ENCODE measurements at regions not wholly inside any gene's neighbourhood (a gene's known extent, or its start where the extent isn't known, plus 50 kb on each side); places are given as distances from the start of the nearest gene placed in this dataset.
"Not testable (repeated sequence)": the region's sequence is repeated elsewhere in the genome, so short reads cannot be mapped to it uniquely, and the experiment has no call there.

DNA sequence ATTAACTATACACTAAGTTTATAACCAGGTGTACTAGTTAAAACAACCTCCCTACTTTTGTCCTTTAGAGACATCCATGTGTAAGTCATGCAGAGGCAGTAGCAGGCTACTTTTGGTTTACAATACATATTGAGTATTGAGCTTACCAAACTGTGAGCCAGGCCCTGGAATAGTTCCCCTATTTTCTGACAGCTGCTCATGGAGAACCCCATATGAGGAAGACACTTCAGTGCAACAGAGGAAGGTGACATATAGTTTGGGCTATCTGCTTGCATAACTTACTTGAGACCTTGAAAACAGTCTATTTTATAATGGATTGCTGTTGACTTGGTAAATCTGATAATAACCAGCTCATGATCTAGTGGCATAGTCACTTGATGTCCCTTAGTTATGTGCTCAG, 190.5 kb downstream of the SH3BGRL start:
- in situ Hi-C loops (cut with HindIII; ENCODE audit: low sequenced_read_pairs): no loop called here
- DNase-seq (ENCODE audit: low read depth, low spot score): no peak
- TF ChIP-seq, protein P1, sequence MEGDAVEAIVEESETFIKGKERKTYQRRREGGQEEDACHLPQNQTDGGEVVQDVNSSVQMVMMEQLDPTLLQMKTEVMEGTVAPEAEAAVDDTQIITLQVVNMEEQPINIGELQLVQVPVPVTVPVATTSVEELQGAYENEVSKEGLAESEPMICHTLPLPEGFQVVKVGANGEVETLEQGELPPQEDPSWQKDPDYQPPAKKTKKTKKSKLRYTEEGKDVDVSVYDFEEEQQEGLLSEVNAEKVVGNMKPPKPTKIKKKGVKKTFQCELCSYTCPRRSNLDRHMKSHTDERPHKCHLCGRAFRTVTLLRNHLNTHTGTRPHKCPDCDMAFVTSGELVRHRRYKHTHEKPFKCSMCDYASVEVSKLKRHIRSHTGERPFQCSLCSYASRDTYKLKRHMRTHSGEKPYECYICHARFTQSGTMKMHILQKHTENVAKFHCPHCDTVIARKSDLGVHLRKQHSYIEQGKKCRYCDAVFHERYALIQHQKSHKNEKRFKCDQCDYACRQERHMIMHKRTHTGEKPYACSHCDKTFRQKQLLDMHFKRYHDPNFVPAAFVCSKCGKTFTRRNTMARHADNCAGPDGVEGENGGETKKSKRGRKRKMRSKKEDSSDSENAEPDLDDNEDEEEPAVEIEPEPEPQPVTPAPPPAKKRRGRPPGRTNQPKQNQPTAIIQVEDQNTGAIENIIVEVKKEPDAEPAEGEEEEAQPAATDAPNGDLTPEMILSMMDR (IDR thresholded peaks at IDR 0.05; ENCODE audit: low read depth, low read length): no peak
- no peak overlapping the region for H3K4me3 ChIP-seq (ENCODE audit: low read depth, low read length)

DNA sequence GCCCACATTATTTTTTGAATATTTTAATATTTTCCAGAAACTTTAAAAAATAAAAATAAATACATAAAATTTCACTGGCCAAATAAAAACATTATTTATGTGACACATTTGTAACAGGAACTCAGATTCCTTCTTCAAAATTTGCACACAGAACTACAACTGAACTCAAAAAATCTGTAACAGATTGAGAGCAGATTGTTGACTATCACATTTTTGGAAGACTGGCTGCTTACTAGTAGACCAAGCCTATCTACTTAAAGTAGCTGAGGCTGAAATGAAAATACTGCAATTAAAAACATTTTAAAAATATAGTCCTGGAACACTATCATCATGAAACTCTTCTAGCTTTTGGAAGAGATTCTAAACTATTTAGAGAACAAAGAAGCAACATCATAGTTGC, 203.9 kb downstream of the SH3BGRL start:
- in situ Hi-C loops (cut with HindIII; ENCODE audit: low sequenced_read_pairs): no loop called here
- TF ChIP-seq, protein P1 (IDR thresholded peaks at IDR 0.05; ENCODE audit: low read depth, low read length): no peak
- no peak overlapping the region for H3K4me3 ChIP-seq (ENCODE audit: low read depth, low read length)
- DNase-seq (ENCODE audit: low read depth, low spot score): no peak

DNA sequence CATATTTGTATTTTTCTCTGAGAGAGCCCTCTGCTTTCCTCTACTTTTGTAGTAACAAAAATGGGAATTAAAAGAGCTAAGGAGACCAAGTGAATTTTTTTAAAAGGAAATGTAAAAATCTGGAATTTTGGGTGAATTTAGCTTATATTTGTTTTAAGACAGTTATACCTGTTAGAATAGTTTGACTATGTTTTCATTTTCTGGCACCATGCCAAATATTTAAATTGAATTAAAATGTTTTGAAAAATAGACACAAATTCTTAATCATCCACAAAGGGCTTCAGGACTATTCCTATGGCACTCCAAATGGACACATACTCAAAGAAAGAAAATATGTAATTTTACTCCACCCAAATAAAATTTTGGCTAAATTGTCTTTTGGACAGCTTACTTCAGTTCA, 209.6 kb downstream of the SH3BGRL start:
- TF ChIP-seq, protein P1 (IDR thresholded peaks at IDR 0.05; ENCODE audit: low read depth, low read length): no peak
- H3K4me3 ChIP-seq (ENCODE audit: low read depth, low read length): no peak overlapping the region
- in situ Hi-C loops (cut with HindIII; ENCODE audit: low sequenced_read_pairs): no loop called here
- no peak for DNase-seq (ENCODE audit: low read depth, low spot score)

DNA sequence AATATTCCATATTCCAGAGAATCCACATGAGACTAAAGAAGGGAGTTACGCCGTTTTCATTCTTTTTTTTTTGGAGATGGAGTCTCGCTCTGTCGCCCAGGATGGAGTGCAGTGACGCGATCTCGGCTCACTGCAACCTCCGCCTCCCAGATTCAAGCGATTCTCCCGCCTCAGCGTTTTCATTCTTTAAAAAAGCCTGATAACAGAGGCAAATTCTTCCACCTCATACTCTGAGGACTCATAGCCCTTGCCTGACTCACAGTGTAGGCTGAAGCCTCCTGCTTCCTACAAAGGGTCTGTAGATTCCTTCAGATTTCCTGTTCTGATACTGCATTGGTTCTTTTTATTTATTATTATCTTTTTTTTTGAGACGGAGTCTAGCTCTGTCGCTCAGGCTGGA, 210.5 kb downstream of the SH3BGRL start:
- TF ChIP-seq, protein P1 (IDR thresholded peaks at IDR 0.05; ENCODE audit: low read depth, low read length): no peak
- in situ Hi-C loops (cut with HindIII; ENCODE audit: low sequenced_read_pairs): no loop called here
- DNase-seq (ENCODE audit: low read depth, low spot score): no peak

DNA sequence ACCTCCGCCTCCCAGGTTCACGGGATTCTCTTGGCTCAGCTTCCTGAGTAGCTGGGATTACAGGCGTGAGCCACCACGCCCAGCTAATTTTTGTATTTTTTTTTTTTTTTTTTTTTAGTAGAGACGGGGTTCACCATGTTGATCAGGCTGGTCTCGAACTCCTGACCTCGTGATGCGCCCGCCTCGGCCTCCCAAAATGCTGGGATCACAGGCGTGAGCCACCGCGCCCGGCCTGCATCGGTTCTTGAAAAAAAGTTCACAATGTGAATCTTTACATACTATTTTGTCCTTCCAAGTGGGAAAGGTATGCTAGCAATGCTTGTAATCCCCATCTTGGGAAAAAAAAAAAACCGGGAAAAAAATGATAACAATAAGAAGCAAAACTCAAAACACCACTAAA, 211.0 kb downstream of the SH3BGRL start:
- DNase-seq (ENCODE audit: low read depth, low spot score); H3K4me3 ChIP-seq (ENCODE audit: low read depth, low read length); in situ Hi-C loops (cut with HindIII; ENCODE audit: low sequenced_read_pairs): not testable (repeated sequence)

More for the DNA sequence above, 210.5 kb downstream of the SH3BGRL start:
- H3K4me3 ChIP-seq (ENCODE audit: low read depth, low read length): no peak overlapping the region

DNA sequence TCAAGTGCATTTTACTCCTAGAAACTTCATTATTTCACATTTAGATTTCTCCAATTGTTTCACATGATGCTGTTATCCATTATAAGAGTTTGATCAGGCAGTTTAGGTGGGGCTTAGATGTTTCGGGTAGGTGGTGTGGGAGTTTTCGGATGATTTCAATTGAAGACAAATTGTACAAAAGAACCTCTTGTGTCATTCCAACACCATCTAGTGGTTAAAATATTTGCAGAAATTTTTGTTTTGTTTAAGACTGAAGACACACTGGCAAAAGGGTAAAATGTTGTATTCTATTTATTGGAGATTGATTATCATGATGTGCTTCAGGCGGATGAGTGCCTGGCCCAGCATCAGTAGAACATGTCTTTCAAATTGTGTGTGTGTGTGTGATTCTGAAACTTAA, 212.7 kb downstream of the SH3BGRL start:
- H3K4me3 ChIP-seq (ENCODE audit: low read depth, low read length): no peak overlapping the region
- in situ Hi-C loops (cut with HindIII; ENCODE audit: low sequenced_read_pairs): no loop called here
- TF ChIP-seq, protein P1 (IDR thresholded peaks at IDR 0.05; ENCODE audit: low read depth, low read length): no peak
- DNase-seq (ENCODE audit: low read depth, low spot score): peak; percentile 1
